HFF-Myc (cell line): ENCODE measurements at regions not wholly inside any gene's neighbourhood (a gene's known extent, or its start where the extent isn't known, plus 50 kb on each side); places are given as distances from the start of the nearest gene placed in this dataset.

Experiments used
- DNase-seq: peaks from one replicate; pipeline ENCODE4 v3.0.0-alpha.2; 2011; ENCODE audit warnings: low read depth; ENCODE audit errors: extremely low read depth
- H3K4me3 ChIP-seq: replicated peaks from 2 replicates; pipeline ENCODE4 v1.5.1; 2011; ENCODE audit warnings: low read depth, mild to moderate bottlenecking, control low read depth, low read length
- CTCF ChIP-seq: IDR thresholded peaks from 2 replicates; pipeline ENCODE4 v1.5.1; 2012; ENCODE audit warnings: mild to moderate bottlenecking, low read depth, low read length, control low read depth; ENCODE audit errors: missing control alignments

- no peak for TF ChIP-seq CTCF
- DNase-seq: no peak
- H3K4me3 ChIP-seq: no peak overlapping the region
Observed at GRCh38 chr11:104525416-104525815, 361.5 kb upstream of the PDGFD start.

DNA sequence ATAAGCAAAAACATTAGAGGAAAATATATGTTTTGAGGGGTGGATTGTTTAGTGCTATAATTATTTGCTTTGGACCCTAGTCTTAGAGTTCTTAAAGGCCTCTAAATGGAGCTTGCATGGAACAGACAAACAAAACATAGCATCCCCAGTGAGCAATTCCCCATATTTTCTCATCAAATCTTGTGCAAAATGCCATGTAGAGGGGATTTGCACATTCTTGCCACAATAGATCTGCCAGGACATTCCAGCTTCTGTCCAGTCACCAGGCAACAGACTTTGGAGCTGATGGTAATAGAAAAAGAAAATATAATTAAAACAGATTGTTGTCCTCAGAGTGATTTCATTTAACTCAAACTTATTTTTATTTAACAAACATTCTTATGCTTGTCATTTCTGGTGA lies 360.3 kb upstream of the PDGFD start:
- no peak overlapping the region for H3K4me3 ChIP-seq
- no peak for TF ChIP-seq CTCF
- no peak for DNase-seq

DNA sequence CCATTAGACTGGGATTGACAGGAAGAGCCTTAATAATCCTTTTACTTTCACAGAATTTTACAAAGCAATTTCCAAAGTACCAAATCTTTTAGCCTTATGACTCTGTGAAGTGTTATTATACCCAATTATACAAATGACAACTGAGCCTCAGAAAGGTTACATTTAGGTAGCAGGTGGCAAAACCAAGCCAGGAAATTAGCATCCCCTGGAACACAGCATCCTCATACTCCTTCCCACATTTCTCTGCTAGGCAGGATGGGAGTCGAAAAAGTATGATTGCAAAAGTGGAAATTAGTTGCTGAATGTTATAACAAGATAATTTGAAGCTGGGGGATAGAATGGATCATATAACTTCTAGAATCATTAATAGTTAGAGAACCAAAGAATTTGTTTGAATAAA lies 359.7 kb upstream of the PDGFD start:
- no peak overlapping the region for H3K4me3 ChIP-seq

DNA sequence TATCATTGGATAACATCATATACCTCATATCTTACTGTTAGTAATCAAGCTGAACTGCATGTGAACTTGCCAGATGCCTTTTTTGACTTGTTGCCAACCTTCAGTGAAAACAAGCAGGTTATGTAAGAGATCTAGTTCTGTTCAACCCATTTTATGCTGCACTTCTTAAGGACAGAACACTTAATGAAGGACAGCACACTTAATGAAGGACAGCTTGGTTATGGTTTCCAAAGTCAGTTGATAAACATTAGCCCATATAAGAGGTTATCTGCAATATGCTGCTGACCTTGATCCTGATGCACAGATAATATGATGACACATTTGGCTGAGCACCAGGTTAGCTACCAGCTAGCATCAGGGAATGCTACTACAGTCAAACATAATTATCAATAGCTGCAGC lies 358.7 kb upstream of the PDGFD start:
- H3K4me3 ChIP-seq: no peak overlapping the region
- no peak for DNase-seq
- TF ChIP-seq CTCF: no peak

More for the DNA sequence above, 359.7 kb upstream of the PDGFD start:
- no peak for TF ChIP-seq CTCF
- no peak for DNase-seq

DNA sequence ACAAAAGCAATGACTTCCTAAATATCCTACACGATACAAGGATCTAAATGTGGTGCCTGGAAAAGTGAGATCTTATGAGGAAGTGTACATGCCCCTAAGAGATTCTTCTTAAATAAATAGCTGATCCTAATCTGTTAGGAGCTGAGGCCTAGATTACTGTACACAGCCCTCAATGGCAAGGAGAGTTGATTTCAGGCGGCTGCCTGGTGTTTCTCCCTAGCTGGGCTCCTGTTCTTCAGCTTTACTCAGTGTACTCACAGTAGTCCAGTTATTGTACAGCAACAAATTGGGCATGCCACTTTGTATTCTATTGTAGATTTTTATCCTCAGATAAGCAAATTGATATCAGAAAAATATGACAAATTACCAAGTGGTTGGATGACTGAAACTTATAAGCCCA lies 358.2 kb upstream of the PDGFD start:
- no peak for DNase-seq
- no peak for TF ChIP-seq CTCF
- no peak overlapping the region for H3K4me3 ChIP-seq

DNA sequence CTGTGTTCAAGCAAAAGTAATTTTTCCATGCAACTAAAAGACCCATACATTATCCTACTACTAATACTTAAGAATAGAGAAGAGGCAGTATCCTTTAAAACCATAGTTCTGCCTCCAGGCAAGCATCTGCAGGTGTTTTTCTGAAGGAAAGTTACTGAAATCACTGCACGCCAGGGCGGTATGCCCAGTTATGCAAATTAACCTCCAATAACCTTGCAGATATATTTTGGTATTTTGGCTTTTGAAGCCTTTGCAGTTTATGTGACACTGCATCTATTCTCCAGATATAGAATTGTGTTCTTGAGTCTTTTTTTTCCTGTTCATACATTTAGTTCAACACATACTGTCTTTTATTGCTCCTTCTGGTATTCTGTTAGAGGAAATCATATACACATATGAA lies 346.2 kb upstream of the PDGFD start:
- no peak overlapping the region for H3K4me3 ChIP-seq
- DNase-seq: no peak
- TF ChIP-seq CTCF: no peak

- DNase-seq: no peak
- no peak overlapping the region for H3K4me3 ChIP-seq
Observed at GRCh38 chr11:104490182-104490581, 326.2 kb upstream of the PDGFD start.

More at GRCh38 chr11:104490182-104490581, 326.2 kb upstream of the PDGFD start:
- no peak for TF ChIP-seq CTCF
